HG02623 (cell line): ENCODE measurements at regions not wholly inside any gene's neighbourhood (a gene's known extent, or its start where the extent isn't known, plus 50 kb on each side); places are given as distances from the start of the nearest gene placed in this dataset.
"Not testable (repeated sequence)": the region's sequence is repeated elsewhere in the genome, so short reads cannot be mapped to it uniquely, and the experiment has no call there.

ENCODE experiments used
- ATAC-seq: cut with Tn5 transposase; IDR thresholded peaks from one replicate; pipeline ENCODE4 v1.9.1; 2021; ENCODE audit warnings: moderate library complexity; ENCODE audit not compliant: unreplicated experiment

- no peak for ATAC-seq
Observed at GRCh38 chr18:76307293-76307690, 187.8 kb downstream of the ZNF516 start.

- no peak for ATAC-seq
Observed at GRCh38 chr18:76306685-76307292, 188.3 kb downstream of the ZNF516 start.

GRCh38 chr18:76285866-76286265, 209.2 kb downstream of the ZNF516 start:
- no peak for ATAC-seq

- ATAC-seq = no peak
Observed at GRCh38 chr18:76281565-76281964, 213.5 kb downstream of the ZNF516 start.

GRCh38 chr18:76277801-76278200, 217.2 kb downstream of the ZNF516 start:
- no peak for ATAC-seq

GRCh38 chr18:76275727-76276313, 219.2 kb downstream of the ZNF516 start:
- ATAC-seq = no peak

- no peak for ATAC-seq
Observed at GRCh38 chr18:76274468-76275289, 220.4 kb downstream of the ZNF516 start.

GRCh38 chr18:76273956-76274355, 221.1 kb downstream of the ZNF516 start:
- no peak for ATAC-seq

GRCh38 chr18:76273036-76273545, 222.0 kb downstream of the ZNF516 start:
- no peak for ATAC-seq

GRCh38 chr18:76267423-76267822, 227.6 kb downstream of the ZNF516 start:
- not testable (repeated sequence) for ATAC-seq

- ATAC-seq = no peak
Observed at GRCh38 chr18:76266236-76266991, 228.6 kb downstream of the ZNF516 start.

- ATAC-seq = no peak
Observed at GRCh38 chr18:76265497-76266235, 229.4 kb downstream of the ZNF516 start.

GRCh38 chr18:76264876-76265250, 230.2 kb downstream of the ZNF516 start:
- ATAC-seq = no peak

GRCh38 chr18:76264198-76264875, 230.7 kb downstream of the ZNF516 start:
- no peak for ATAC-seq

- no peak for ATAC-seq
Observed at GRCh38 chr18:76263046-76264005, 231.7 kb downstream of the ZNF516 start.

- ATAC-seq = no peak
Observed at GRCh38 chr18:76260941-76261472, 234.0 kb downstream of the ZNF516 start.

GRCh38 chr18:76259711-76260110, 235.3 kb downstream of the ZNF516 start:
- ATAC-seq = no peak

- no peak for ATAC-seq
Observed at GRCh38 chr18:76259096-76259495, 235.9 kb downstream of the ZNF516 start.

GRCh38 chr18:76258209-76258608, 236.8 kb downstream of the ZNF516 start:
- no peak for ATAC-seq
